GM12872 (cell line): ENCODE measurements at regions not wholly inside any gene's neighbourhood (a gene's known extent, or its start where the extent isn't known, plus 50 kb on each side); places are given as distances from the start of the nearest gene placed in this dataset.

Source experiments
- CTCF ChIP-seq: IDR thresholded peaks from 3 replicates; pipeline ENCODE4 v1.5.1; 2011; ENCODE audit warnings: low read depth, mild to moderate bottlenecking, low read length, moderate library complexity; ENCODE audit not compliant: insufficient read depth

GRCh38 chr21:16086936-16087335, 357.2 kb downstream of the USP25 start:
- TF ChIP-seq CTCF, result no peak

- no peak for TF ChIP-seq CTCF
These were observed 357.7 kb downstream of the USP25 start for GRCh38 chr21:16087523-16087922.

- no peak for TF ChIP-seq CTCF
These were observed 358.3 kb downstream of the USP25 start for GRCh38 chr21:16088056-16088455.

- no peak for TF ChIP-seq CTCF
These were observed 365.2 kb downstream of the USP25 start for GRCh38 chr21:16095005-16095404.

GRCh38 chr21:16096988-16097387, 367.2 kb downstream of the USP25 start:
- TF ChIP-seq CTCF, result no peak

- TF ChIP-seq CTCF, result no peak
These were observed 372.3 kb downstream of the USP25 start for GRCh38 chr21:16102113-16102512.

GRCh38 chr21:16108561-16109075, 378.8 kb downstream of the USP25 start:
- no peak for TF ChIP-seq CTCF
